Cardiac muscle cell (in vitro differentiated cells and primary cell): ENCODE measurements at regions not wholly inside any gene's neighbourhood (a gene's known extent, or its start where the extent isn't known, plus 50 kb on each side); places are given as distances from the start of the nearest gene placed in this dataset.

Experiments
- DNase-seq, 2 donors: peaks; one replicate each; pipeline versions ENCODE4 v3.0.0 to v3.0.0-alpha.2; 2010 to 2017; ENCODE audit warnings: low read depth in 1 of 2, low spot score in 1 of 2
- H3K27ac ChIP-seq: fragments of 200-600 bp; sonication (generic); 2 replicates; pipeline ENCODE4 v1.5.1; 2016
- H3K27me3 ChIP-seq: fragments of 200-600 bp; sonication (generic); 2 replicates; pipeline ENCODE4 v1.6.0; 2016; ENCODE audit warnings: control low read depth
- H3K36me3 ChIP-seq: fragments of 200-600 bp; sonication (generic); 2 replicates; pipeline ENCODE4 v1.5.1; 2016; ENCODE audit warnings: control low read depth
- H3K4me1 ChIP-seq: fragments of 200-600 bp; sonication (generic); 2 replicates; pipeline ENCODE4 v1.8.1; 2017; ENCODE audit warnings: low read depth, mild to moderate bottlenecking, mixed run types
- H3K4me3 ChIP-seq: fragments of 200-600 bp; sonication (generic); 2 replicates; pipeline ENCODE4 v1.5.1; 2016; ENCODE audit warnings: mild to moderate bottlenecking
- H3K9me3 ChIP-seq: fragments of 200-600 bp; sonication (generic); 2 replicates; pipeline ENCODE4 v1.5.1; 2017; ENCODE audit warnings: low read depth, mild to moderate bottlenecking, control low read depth
- CTCF ChIP-seq: IDR thresholded peaks from 2 replicates; pipeline ENCODE4 v1.5.1; 2012; ENCODE audit warnings: low read depth, mild to moderate bottlenecking, low read length

GRCh38 chr5:143761663-143762062 is 50.3 kb upstream of the HMHB1 start:
- no peak for DNase-seq
- H3K4me1 ChIP-seq = no peaks in the 10 kb centered on the region
- no peak overlapping the region for H3K4me3 ChIP-seq
- no peaks in the 10 kb centered on the region for H3K36me3 ChIP-seq
- H3K27ac ChIP-seq = no peak overlapping the region
- no peaks in the 10 kb centered on the region for H3K9me3 ChIP-seq
- no peak for TF ChIP-seq CTCF
- no peaks in the 10 kb centered on the region for H3K27me3 ChIP-seq

GRCh38 chr5:143760755-143761154 is 51.2 kb upstream of the HMHB1 start:
- Histone ChIP-seq H3K9me3 (no peaks in the 10 kb centered on the region), H3K27ac (no peak overlapping the region), H3K4me1 (no peaks in the 10 kb centered on the region), H3K4me3 (no peak overlapping the region), H3K36me3 (no peaks in the 10 kb centered on the region), H3K27me3 (no peaks in the 10 kb centered on the region)
- TF ChIP-seq CTCF = no peak
- DNase-seq = no peak

- Histone ChIP-seq H3K36me3 (no peaks in the 10 kb centered on the region), H3K4me1 (no peaks in the 10 kb centered on the region), H3K4me3 (no peak overlapping the region), H3K27me3 (no peaks in the 10 kb centered on the region), H3K27ac (no peak overlapping the region), H3K9me3 (no peaks in the 10 kb centered on the region)
- no peak for TF ChIP-seq CTCF
- DNase-seq = no peak
These were observed 51.8 kb upstream of the HMHB1 start for GRCh38 chr5:143760131-143760505.

GRCh38 chr5:143759396-143760130 is 52.4 kb upstream of the HMHB1 start:
- Histone ChIP-seq H3K36me3 (no peaks in the 10 kb centered on the region), H3K9me3 (no peaks in the 10 kb centered on the region), H3K27me3 (no peaks in the 10 kb centered on the region), H3K27ac (no peak overlapping the region), H3K4me3 (no peak overlapping the region), H3K4me1 (no peaks in the 10 kb centered on the region)
- DNase-seq = no peak
- TF ChIP-seq CTCF = no peak

- no peaks in the 10 kb centered on the region for H3K4me1 ChIP-seq
- H3K36me3 ChIP-seq = no peaks in the 10 kb centered on the region
- H3K27ac ChIP-seq = no peak overlapping the region
- no peak for TF ChIP-seq CTCF
- H3K4me3 ChIP-seq = no peak overlapping the region
- peak in 1 of 2 donors; percentile 55 for DNase-seq
- H3K9me3 ChIP-seq = no peaks in the 10 kb centered on the region
- no peaks in the 10 kb centered on the region for H3K27me3 ChIP-seq
These were observed 53.2 kb upstream of the HMHB1 start for GRCh38 chr5:143758750-143759149.
